ENCODE measurements at regions not wholly inside any gene's neighbourhood (a gene's known extent, or its start where the extent isn't known, plus 50 kb on each side); places are given as distances from the start of the nearest gene placed in this dataset.

DNA sequence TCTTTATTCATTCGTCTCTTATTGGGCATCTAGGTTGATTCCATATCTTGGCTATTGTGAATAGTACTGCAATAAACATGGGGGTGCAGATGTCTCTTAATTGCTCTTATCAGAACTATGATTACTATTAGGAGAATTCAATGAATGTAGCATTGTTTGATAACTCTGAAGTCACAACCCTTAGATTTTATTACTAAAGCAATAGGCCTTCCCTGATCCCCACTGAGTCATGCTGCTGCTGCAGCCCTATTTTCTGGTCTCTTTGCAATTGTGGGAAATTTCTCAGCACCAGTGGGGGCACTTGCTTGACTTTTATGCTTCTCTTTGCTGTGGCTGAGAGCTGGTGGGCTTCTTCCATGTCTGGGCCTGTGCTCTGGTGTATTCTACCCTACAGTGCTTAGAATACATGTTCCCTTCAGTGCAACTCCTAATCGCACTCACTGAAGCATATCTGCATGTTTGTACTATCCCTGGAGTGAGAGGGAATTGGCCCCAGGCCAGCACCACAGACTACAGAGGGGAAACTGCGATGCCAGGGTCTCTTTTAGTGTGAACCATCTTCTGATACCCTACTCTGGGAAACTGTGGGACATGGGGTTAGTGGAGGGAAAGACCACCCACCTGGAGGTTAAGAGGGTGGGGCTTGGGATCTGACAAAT, 52.2 kb upstream of the ROR1 start:
- TF ChIP-seq, protein P1, sequence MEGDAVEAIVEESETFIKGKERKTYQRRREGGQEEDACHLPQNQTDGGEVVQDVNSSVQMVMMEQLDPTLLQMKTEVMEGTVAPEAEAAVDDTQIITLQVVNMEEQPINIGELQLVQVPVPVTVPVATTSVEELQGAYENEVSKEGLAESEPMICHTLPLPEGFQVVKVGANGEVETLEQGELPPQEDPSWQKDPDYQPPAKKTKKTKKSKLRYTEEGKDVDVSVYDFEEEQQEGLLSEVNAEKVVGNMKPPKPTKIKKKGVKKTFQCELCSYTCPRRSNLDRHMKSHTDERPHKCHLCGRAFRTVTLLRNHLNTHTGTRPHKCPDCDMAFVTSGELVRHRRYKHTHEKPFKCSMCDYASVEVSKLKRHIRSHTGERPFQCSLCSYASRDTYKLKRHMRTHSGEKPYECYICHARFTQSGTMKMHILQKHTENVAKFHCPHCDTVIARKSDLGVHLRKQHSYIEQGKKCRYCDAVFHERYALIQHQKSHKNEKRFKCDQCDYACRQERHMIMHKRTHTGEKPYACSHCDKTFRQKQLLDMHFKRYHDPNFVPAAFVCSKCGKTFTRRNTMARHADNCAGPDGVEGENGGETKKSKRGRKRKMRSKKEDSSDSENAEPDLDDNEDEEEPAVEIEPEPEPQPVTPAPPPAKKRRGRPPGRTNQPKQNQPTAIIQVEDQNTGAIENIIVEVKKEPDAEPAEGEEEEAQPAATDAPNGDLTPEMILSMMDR (IDR thresholded peaks at IDR 0.05): no peak
- no peak for TF ChIP-seq POLR2A (IDR thresholded peaks at IDR 0.05)
